ENCODE measurements at regions not wholly inside any gene's neighbourhood (a gene's known extent, or its start where the extent isn't known, plus 50 kb on each side); places are given as distances from the start of the nearest gene placed in this dataset.

GRCh38 chr5:97847920-97848631 is 665.0 kb upstream of the RIOK2 start:
- H3K27ac ChIP-seq (replicated peaks) = no peak overlapping the region
- intact Hi-C loops (cut with micrococcal nuclease) = no loop called here
- TF ChIP-seq CTCF (IDR thresholded peaks at IDR 0.05; ENCODE audit: borderline replicate concordance) = no peak

GRCh38 chr5:97851036-97851435 is 668.0 kb upstream of the RIOK2 start:
- peaks cover 3% of the 10 kb centered on the region for H3K9me3 ChIP-seq (replicated peaks)
- intact Hi-C loops (cut with micrococcal nuclease) = no loop called here
- no peak for DNase-seq
- H3K36me3 ChIP-seq = no peaks in the 10 kb centered on the region
- H3K4me3 ChIP-seq = no peak overlapping the region
- TF ChIP-seq CTCF (IDR thresholded peaks at IDR 0.05; ENCODE audit: borderline replicate concordance) = no peak
- H3K4me1 ChIP-seq = no peaks in the 10 kb centered on the region
- no peaks in the 10 kb centered on the region for H3K27me3 ChIP-seq (ENCODE audit: low read depth)
- H3K27ac ChIP-seq (replicated peaks) = no peak overlapping the region

More at GRCh38 chr5:97847920-97848631, 665.0 kb upstream of the RIOK2 start:
- DNase-seq = no peak
- Histone ChIP-seq H3K4me3 (no peak overlapping the region), H3K4me1 (no peaks in the 10 kb centered on the region), H3K36me3 (no peaks in the 10 kb centered on the region), H3K27me3 (ENCODE audit: low read depth) (no peaks in the 10 kb centered on the region), H3K9me3 (replicated peaks) (no peaks in the 10 kb centered on the region)

- Histone ChIP-seq H3K27me3 (ENCODE audit: low read depth) (no peaks in the 10 kb centered on the region), H3K4me3 (no peak overlapping the region), H3K27ac (replicated peaks) (no peak overlapping the region), H3K36me3 (no peaks in the 10 kb centered on the region), H3K4me1 (no peaks in the 10 kb centered on the region), H3K9me3 (replicated peaks) (peaks cover 27% of the 10 kb centered on the region)
- DNase-seq = no peak
- intact Hi-C loops (cut with micrococcal nuclease) = no loop called here
- TF ChIP-seq CTCF (IDR thresholded peaks at IDR 0.05; ENCODE audit: borderline replicate concordance) = no peak
Measured at GRCh38 chr5:97854871-97855762, 672.1 kb upstream of the RIOK2 start.

GRCh38 chr5:97874491-97874890 is 691.4 kb upstream of the RIOK2 start:
- H3K36me3 ChIP-seq = no peaks in the 10 kb centered on the region
- H3K4me3 ChIP-seq = no peak overlapping the region
- no peak for DNase-seq
- peaks cover 4% of the 10 kb centered on the region for H3K9me3 ChIP-seq (replicated peaks)
- no peak for TF ChIP-seq CTCF (IDR thresholded peaks at IDR 0.05; ENCODE audit: borderline replicate concordance)
- no peaks in the 10 kb centered on the region for H3K4me1 ChIP-seq
- intact Hi-C loops (cut with micrococcal nuclease) = no loop called here
- H3K27me3 ChIP-seq (ENCODE audit: low read depth) = no peaks in the 10 kb centered on the region
- H3K27ac ChIP-seq (replicated peaks) = no peak overlapping the region

- Histone ChIP-seq H3K4me3 (no peak overlapping the region), H3K27me3 (ENCODE audit: low read depth) (no peaks in the 10 kb centered on the region), H3K36me3 (no peaks in the 10 kb centered on the region), H3K4me1 (no peaks in the 10 kb centered on the region), H3K27ac (replicated peaks) (no peak overlapping the region), H3K9me3 (replicated peaks) (no peaks in the 10 kb centered on the region)
- intact Hi-C loops (cut with micrococcal nuclease) = no loop called here
- no peak for DNase-seq
- TF ChIP-seq CTCF (IDR thresholded peaks at IDR 0.05; ENCODE audit: borderline replicate concordance) = no peak
Measured at GRCh38 chr5:97876272-97876671, 693.2 kb upstream of the RIOK2 start.
